ENCODE measurements at regions not wholly inside any gene's neighbourhood (a gene's known extent, or its start where the extent isn't known, plus 50 kb on each side); places are given as distances from the start of the nearest gene placed in this dataset.

- TF ChIP-seq CTCF (IDR thresholded peaks at IDR 0.05), result no peak
- no peak for TF ChIP-seq POLR2AphosphoS5 (IDR thresholded peaks at IDR 0.05)
- TF ChIP-seq POLR2A (IDR thresholded peaks at IDR 0.05), result no peak
- TF ChIP-seq EP300 (IDR thresholded peaks at IDR 0.05), result no peak
Measured at GRCh38 chr2:198405311-198405710, 600.9 kb downstream of the PLCL1 start.

Measured in sigmoid colon (tissue), 4 donors.